GM18505 (cell line): ENCODE measurements at regions not wholly inside any gene's neighbourhood (a gene's known extent, or its start where the extent isn't known, plus 50 kb on each side); places are given as distances from the start of the nearest gene placed in this dataset.

ENCODE experiments used
- ATAC-seq: cut with Tn5 transposase; IDR thresholded peaks from one replicate; pipeline ENCODE4 v1.9.1; 2021; ENCODE audit not compliant: unreplicated experiment
- POLR2A ChIP-seq: IDR thresholded peaks from 4 replicates; pipeline ENCODE4 v1.6.1; 2011; ENCODE audit warnings: borderline replicate concordance; ENCODE audit not compliant: insufficient read depth, insufficient read length; ENCODE audit errors: extremely low read depth

DNA sequence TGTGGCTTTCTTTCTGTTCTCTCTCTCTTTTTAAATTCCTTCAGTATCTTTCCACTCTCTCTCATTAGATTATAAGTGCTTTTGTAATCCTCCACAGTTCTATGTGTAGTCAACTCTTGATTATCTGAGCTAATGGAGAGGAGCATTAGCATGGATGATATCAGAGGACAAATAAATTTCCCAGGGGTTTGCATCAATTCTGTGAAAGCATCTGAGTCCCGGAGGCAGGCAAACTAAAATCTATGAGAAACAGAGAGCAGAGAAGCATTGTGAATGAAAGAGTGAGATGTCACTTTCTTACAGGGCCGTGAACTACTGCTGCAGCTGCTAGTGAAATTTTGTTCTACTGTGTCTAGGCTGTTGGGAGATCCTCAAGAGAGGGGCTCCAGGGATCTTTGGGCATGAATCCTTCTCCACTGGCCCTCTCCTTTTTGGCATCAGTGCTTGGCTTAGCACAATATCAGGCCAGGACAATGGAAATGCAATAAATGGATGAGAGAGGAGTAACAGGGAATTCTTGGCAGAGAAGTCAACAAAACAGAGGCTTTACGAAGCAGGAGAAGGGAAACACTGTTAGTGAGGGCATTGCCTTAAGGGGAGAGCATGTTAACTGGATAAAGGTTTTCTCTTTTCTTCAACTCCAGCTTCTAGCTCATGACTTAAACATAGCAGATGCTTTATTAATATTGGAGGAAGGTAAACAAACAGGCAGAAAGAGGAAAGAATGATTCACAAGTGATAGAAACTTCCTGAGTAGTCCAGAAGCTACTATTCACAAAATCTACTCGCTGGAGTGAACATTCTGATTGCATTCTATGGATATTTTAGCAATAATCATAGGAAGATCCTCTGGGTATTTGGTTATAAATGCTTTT, 847.0 kb upstream of the MAP3K7 start:
- no peak for TF ChIP-seq POLR2A
- ATAC-seq: no peak

DNA sequence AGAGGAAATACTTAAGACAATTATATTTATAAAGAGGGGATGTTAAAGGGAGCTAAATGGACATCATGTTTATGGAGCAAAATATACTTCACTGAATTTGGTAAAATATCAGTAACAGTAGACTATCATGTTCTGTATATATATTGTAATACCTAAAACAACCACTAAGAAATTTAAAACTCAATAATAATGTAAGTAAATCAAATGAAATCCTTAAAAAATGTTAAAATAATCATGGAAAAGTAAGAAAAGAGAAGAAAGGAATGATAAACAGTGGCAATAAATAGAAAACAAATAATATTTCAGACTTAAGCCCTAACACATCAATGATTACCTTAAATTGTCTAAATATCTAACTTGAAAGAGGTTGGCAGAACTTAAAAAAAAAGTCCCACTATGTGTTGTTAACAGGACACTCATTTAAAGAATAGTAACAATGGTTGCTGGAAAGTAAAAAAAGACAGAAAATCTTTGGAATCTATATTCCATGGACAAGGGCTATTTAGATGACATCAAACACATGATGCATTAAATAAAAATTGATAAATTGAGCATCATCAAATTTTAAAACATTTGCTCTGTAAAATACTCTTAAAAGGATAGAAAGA, 842.2 kb upstream of the MAP3K7 start:
- no peak for TF ChIP-seq POLR2A
- ATAC-seq: no peak

DNA sequence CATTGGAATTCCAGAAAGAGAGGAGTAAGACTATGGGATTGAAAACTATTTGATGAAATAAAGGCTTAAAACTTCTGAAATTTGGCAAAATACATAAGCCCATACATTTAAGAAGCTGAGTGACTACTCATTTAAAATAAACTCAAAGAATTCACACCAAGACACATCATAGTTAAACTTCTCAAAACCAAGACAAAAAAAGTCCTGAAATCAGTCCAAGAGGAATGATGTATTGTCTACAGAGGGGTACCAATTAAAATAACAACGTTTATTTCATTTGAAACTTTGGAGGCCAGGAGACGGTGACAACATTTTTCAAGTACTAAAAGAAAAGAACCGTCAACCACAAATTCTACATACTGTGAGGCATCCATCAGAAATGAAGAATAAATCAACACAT, 841.4 kb upstream of the MAP3K7 start:
- no peak for TF ChIP-seq POLR2A
- no peak for ATAC-seq

DNA sequence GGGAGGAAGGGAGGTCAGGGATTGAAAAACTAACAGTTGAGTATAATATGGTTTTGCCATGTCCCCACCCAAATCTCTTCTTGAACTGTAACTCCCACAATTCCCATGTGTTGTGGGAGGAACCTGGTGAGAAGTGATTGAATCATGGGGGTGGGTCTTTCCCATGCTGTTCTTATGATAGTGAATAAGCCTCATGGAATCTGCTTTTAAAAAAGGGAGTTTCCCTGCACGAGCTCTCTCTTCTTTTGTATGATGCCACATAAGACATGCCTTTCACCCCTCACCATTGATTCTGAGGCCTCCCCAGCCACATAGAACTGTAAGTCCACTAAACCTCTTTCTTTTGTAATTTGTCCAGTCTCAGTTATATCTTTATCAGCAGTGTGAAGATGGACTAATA, 833.4 kb upstream of the MAP3K7 start:
- ATAC-seq: no peak
- TF ChIP-seq POLR2A: no peak

DNA sequence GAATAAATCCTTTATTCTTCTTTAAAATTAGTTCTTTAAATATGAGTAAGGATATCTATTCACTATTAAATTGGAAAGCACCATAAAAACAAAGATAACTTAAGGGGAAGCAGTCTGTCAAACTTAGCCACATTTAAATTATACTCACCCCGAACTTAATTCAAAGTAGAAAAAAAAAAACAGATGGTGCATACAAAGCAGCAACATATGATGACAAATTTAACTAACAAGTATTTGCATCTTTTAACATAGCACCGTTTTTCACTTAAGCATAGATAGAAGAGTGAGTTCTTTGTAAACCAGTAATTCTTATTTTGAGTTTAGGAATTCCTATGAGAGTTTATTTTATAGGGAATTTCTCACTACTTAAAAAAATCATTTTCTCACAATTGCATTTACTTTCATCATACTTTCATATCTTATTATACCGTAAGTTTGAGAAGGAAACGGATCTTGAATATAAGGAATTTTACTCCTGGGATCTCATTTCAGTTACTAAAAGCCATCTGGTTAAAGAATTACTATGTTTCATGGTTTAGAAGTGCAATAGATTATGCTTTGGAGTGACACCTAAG, 828.2 kb upstream of the MAP3K7 start:
- TF ChIP-seq POLR2A: no peak
- ATAC-seq: no peak

DNA sequence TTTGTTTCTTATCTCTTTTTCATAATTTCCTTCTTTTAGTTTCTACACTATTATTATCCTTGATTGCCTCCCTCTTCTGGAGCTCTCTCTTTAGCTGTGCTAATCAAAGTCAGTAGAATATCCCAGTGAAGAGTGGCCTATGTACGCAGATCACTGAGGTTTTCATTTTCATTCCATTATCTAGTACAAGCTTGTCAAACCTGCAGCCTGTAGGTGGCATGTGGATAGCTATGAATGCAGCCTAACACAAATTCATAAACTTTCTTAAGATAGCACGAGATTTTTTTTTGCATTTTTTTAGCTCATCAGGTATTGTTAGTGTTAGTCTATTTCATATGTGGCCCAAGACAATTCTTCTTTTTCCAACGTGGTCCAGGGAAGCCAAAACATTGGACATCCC, 825.7 kb upstream of the MAP3K7 start:
- no peak for ATAC-seq
- TF ChIP-seq POLR2A: no peak

DNA sequence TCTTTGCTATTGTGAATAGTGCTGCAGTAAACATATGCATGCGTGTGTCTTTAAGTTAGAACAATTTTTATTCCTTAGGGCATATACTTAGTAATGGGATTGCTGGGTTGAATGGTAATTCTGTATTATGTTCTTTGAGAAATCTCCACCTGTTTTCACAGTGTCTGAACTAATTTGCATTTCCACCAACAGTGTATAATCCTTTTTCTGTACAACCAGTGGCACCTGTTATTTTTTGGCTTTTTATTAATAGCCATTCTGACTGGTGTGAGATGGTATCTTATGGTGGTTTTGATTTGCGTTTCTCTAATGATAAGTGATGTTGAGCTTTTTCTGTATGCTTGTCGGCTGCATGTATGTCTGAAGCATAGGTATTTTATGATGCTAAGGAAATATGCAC, 820.8 kb upstream of the MAP3K7 start:
- ATAC-seq: no peak
- TF ChIP-seq POLR2A: no peak

DNA sequence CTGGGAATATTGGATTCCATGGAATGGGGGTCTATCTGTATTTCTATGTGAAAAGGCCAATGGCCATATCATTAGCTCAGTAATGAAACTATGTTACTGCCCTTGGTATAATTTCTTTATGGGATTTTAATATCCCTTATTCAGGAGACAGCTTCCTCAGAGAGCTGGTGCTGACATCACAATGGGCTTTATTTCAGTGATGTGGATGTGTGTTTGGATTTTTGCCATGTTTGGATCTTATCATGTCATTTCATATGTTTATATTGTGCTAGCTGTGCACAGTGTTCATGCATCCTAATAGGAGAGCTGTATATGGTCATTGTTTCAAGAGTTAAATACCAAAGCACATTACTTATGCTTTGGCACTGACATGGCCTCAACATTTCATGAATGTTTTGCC, 806.1 kb upstream of the MAP3K7 start:
- no peak for ATAC-seq
- TF ChIP-seq POLR2A: no peak

DNA sequence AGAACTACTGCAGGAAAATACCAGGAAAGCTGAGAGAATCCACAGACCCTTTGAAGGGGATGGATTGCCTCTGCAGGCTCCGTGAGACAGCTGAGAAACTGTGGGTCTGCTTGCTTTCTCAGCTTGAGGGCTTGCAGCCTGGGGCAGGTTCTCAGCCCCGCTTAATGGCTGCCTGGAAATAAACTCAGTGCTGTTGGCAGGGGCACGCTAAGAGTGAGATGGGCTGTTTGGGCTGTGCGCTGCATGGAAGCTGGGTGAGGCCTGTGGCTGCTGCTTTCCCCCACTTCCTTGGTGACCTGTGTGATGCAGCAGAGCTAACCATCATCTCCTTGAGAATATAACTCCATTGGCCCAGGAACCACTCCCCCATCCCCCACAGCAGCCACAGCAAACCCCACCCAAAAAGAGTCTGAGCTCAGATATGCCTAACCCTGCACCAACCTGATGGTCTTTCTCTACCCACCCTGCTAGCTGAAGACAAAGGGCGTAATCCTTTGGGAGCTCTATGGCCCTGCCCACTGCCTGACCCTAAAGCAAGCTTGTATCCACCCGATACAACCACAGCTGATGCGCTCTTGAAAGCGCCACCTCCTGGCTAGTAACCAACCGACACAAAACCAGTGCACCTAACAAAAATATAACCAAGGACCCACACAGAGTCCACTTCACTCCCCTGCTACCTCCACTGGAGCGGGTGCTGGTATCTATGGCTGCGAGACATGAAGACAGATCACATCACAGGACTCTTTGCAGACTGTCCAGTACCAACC, 800.6 kb upstream of the MAP3K7 start:
- no peak for ATAC-seq

DNA sequence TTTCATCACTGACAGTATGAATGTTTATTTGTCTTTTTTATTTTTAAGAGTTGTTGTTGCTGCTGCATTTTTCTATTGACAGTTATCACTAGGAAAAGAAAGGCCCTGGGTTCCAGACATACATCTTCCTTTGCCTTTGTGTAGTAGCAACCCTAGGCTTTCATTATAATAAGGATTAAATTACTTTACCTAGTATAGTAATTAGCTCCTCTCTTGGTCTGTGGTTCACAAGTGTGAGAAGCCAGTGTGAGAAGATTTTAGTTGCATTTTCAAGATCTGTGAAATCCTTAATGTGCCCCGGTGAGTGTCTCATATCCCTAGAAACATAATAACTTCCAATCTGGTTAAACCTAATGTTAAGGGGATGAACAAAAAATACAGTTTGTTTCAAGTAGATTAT, 799.3 kb upstream of the MAP3K7 start:
- no peak for ATAC-seq
- TF ChIP-seq POLR2A: no peak

More for the DNA sequence above, 800.6 kb upstream of the MAP3K7 start:
- TF ChIP-seq POLR2A: no peak

DNA sequence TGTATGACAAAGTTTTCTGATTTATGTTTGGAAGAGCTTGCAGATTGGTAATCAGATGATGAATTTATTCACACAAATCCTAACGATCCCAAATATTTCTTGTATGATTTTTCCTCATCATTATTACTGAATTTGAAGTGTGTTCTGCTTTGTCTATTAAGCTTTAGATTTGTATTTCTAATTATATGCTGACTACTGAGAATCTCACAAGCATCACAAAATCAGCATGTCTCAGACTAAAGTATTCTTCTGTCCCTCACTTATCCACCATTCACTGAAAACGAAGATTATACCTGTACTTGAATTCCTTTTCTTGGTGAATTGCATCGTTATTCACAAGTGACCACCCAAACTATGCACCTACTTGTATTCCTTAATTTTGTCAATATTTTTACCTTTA, 796.3 kb upstream of the MAP3K7 start:
- TF ChIP-seq POLR2A: no peak
- no peak for ATAC-seq

DNA sequence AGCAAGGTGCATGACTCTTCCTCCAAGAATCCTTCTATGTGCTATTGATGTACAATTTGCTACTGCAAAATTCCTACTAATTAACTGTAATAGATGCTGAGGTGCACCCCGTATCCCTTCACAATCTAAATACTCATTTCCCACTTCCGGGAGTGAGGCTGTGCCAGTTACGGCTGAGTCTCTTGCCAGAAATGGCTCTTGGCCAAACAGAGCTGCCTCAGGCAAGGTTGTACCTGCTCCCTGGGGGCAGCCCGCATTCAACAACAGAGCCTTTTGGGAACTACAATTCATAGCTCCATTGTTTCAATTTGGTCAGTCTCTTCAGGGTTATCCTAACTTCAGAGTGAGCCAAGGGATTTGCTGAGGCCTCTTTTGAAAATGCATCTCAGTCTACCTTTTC, 789.8 kb upstream of the MAP3K7 start:
- TF ChIP-seq POLR2A: no peak
- ATAC-seq: no peak

DNA sequence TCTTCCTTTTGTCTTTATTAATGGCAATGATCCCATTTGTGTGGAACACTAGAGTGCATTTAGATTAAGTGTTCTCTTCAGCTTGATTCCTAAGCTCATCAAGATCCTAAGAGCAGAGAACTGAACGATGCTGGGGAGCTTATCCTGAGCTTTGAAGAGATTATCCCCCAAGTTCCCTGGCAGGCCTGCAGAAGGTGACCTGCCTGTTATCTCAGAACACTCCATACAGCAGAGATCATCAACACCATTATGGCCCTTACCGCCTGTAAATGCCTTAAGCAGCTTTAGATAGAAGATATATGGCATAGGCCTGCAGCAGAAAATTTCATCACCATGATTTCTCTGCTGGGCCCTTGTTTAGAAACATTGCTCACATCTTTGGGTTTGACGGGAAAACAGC, 779.9 kb upstream of the MAP3K7 start:
- TF ChIP-seq POLR2A: no peak
- ATAC-seq: no peak

DNA sequence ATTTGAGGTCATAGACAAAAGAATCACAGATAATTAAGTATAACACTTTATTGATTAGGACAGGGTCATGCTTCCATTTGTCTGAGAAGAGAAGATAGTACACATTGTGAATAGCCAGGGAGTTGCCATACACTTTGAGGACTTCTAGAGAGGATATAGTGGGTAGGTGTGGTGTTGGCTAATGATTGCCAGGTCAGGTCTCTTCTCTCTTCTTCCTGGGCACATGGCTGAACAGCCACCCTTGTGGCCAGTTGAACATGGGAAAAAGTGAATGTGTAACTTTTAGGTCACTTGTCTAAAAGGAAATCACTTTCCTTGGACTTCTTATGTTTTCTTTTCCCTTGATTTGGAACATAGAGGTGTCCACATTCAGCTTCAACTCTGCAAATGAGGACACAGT, 772.1 kb upstream of the MAP3K7 start:
- TF ChIP-seq POLR2A: no peak
- no peak for ATAC-seq

DNA sequence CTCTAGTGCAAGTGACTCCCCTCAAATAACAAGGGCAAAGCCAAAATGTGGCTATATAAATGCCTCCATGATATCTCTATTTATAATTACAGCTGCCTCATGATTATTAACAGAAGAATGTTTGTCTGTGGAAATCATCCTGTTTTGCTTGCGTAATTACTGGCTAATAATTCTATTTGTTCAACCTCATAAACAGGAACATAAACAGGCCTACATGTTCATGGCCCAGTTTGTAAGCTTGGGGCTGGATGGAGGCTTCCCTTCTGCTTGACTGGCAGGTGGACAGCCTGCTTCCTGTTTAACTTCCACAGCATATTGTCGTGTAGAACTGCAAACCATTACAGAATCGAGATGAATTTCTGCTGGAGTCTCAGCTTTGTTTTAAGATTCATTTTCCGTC, 766.0 kb upstream of the MAP3K7 start:
- no peak for TF ChIP-seq POLR2A
- no peak for ATAC-seq
